Upper lobe of right lung (tissue), 1 donor: ENCODE measurements at regions not wholly inside any gene's neighbourhood (a gene's known extent, or its start where the extent isn't known, plus 50 kb on each side); places are given as distances from the start of the nearest gene placed in this dataset.

Experiments
- ATAC-seq: fragments of 200-7000 bp; cut with Tn5 transposase; one replicate; pipeline ENCODE4 v1.9.1; 2020; ENCODE audit warnings: mild to moderate bottlenecking, moderate library complexity
- DNase-seq: peaks from one replicate; pipeline ENCODE4 v3.0.0-alpha.2; 2020
- H3K27ac ChIP-seq: fragments of 200-600 bp; one replicate; pipeline ENCODE4 v1.8.0; 2022
- H3K27me3 ChIP-seq: fragments of 200-600 bp; one replicate; pipeline ENCODE4 v1.8.0; 2022; ENCODE audit warnings: mild to moderate bottlenecking
- H3K36me3 ChIP-seq: fragments of 200-600 bp; one replicate; pipeline ENCODE4 v1.8.0; 2022
- H3K4me1 ChIP-seq: fragments of 200-600 bp; one replicate; pipeline ENCODE4 v1.8.0; 2022
- H3K4me3 ChIP-seq: fragments of 200-600 bp; one replicate; pipeline ENCODE4 v1.8.0; 2022; ENCODE audit warnings: mild to moderate bottlenecking
- H3K9me3 ChIP-seq: fragments of 200-600 bp; one replicate; pipeline ENCODE4 v1.8.0; 2022
- CTCF ChIP-seq: fragments of 200-600 bp; IDR thresholded peaks from one replicate; pipeline ENCODE4 v1.8.0; 2022; ENCODE audit warnings: antibody characterized with exemption
- intact Hi-C: fragments of 100-400 bp; cut with DNase I; formaldehyde crosslinking; loops from one replicate; pipeline ENCODE4 v1.11.0; 2022
- donor health status: DM: no; HTN: yes; CAD: no; lungs with severe emphysema.

- Histone ChIP-seq H3K4me3 (no peak overlapping the region), H3K4me1 (no peaks in the 10 kb centered on the region), H3K27ac (no peak overlapping the region), H3K9me3 (no peaks in the 10 kb centered on the region), H3K27me3 (no peaks in the 10 kb centered on the region), H3K36me3 (no peaks in the 10 kb centered on the region)
- TF ChIP-seq CTCF, result no peak
- ATAC-seq, result no peak
- intact Hi-C loops, result no loop called here
- no peak for DNase-seq
Observed at GRCh38 chr4:71648923-71649322, 135.0 kb downstream of the GC start.

GRCh38 chr4:71648448-71648847, 135.4 kb downstream of the GC start:
- Histone ChIP-seq H3K4me3 (no peak overlapping the region), H3K27ac (no peak overlapping the region), H3K27me3 (no peaks in the 10 kb centered on the region), H3K36me3 (no peaks in the 10 kb centered on the region), H3K4me1 (no peaks in the 10 kb centered on the region), H3K9me3 (no peaks in the 10 kb centered on the region)
- no peak for TF ChIP-seq CTCF
- DNase-seq (no peak), ATAC-seq (no peak)
- intact Hi-C loops, result no loop called here

GRCh38 chr4:71639380-71639779, 144.5 kb downstream of the GC start:
- no peak for ATAC-seq
- no peak for DNase-seq
- Histone ChIP-seq H3K36me3 (no peaks in the 10 kb centered on the region), H3K27me3 (no peaks in the 10 kb centered on the region), H3K4me3 (no peak overlapping the region), H3K4me1 (no peaks in the 10 kb centered on the region), H3K9me3 (no peaks in the 10 kb centered on the region), H3K27ac (no peak overlapping the region)
- intact Hi-C loops, result no loop called here
- no peak for TF ChIP-seq CTCF

- H3K27me3 ChIP-seq, result no peaks in the 10 kb centered on the region
Observed at GRCh38 chr4:71635139-71635748, 148.6 kb downstream of the GC start.

GRCh38 chr4:71634364-71634763, 149.5 kb downstream of the GC start:
- Histone ChIP-seq H3K4me1 (no peaks in the 10 kb centered on the region), H3K9me3 (no peaks in the 10 kb centered on the region), H3K36me3 (no peaks in the 10 kb centered on the region), H3K27ac (no peak overlapping the region), H3K4me3 (no peak overlapping the region), H3K27me3 (no peaks in the 10 kb centered on the region)
- DNase-seq (no peak), ATAC-seq (no peak)
- intact Hi-C loops, result no loop called here
- no peak for TF ChIP-seq CTCF

More at GRCh38 chr4:71635139-71635748, 148.6 kb downstream of the GC start:
- no peak for TF ChIP-seq CTCF
- Histone ChIP-seq H3K36me3 (no peaks in the 10 kb centered on the region), H3K9me3 (no peaks in the 10 kb centered on the region), H3K4me3 (no peak overlapping the region), H3K27ac (no peak overlapping the region), H3K4me1 (no peaks in the 10 kb centered on the region)
- ATAC-seq (no peak), DNase-seq (no peak)
- intact Hi-C loops, result no loop called here

DNA sequence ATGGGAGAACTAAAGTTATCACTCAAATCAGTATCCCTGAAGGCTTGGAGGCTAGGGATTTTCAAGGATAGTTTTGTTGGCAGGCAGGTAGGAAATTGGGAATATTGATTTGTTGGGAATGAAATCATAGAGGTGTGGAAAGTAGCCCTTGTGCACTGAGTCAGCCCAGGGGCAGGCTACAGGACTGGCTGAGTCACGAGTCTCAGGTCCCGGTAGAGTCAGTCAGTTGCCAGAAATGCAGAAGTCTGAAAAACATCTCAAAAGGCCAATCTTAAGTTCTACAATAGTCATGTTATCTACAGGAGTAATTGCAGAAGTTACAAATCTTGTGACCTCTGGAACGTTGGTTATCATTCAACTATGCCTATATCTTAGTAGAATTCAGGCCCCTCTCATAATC, 153.1 kb downstream of the GC start:
- intact Hi-C loops, result no loop called here
- TF ChIP-seq CTCF, result no peak
- no peak for ATAC-seq

More for the DNA sequence above, 153.1 kb downstream of the GC start:
- no peak for DNase-seq
- H3K27ac ChIP-seq, result no peak overlapping the region
- no peak overlapping the region for H3K4me3 ChIP-seq
- no peaks in the 10 kb centered on the region for H3K27me3 ChIP-seq
- H3K9me3 ChIP-seq, result no peaks in the 10 kb centered on the region
- no peaks in the 10 kb centered on the region for H3K36me3 ChIP-seq
- no peaks in the 10 kb centered on the region for H3K4me1 ChIP-seq
